Common myeloid progenitor, CD34-positive (primary cell): ENCODE measurements at regions not wholly inside any gene's neighbourhood (a gene's known extent, or its start where the extent isn't known, plus 50 kb on each side); places are given as distances from the start of the nearest gene placed in this dataset.

Experiments
- CTCF ChIA-PET: fragments of 350-600 bp; sonication (Branson Sonifier 250); formaldehyde crosslinking; loops from one replicate; lab custom pipeline; 2021; ENCODE audit warnings: antibody characterized with exemption; lab: Charles Lee
- POLR2A ChIA-PET: fragments of 350-600 bp; sonication (Branson Sonifier 250); formaldehyde crosslinking; loops from one replicate; lab custom pipeline; 2021; ENCODE audit warnings: antibody characterized with exemption; lab: Charles Lee
- DNase-seq, 3 donors: peaks; one replicate each; pipeline versions ENCODE4 v3.0.0 to v3.0.0-alpha.2; 2013
- H3K27ac ChIP-seq, 2 experiments: 1 replicate in 1 of 2; 2 replicates in 1 of 2; pipeline ENCODE4 v1.7.0; 2013; ENCODE audit warnings: inconsistent platforms in 2 of 2, low read length in 2 of 2, mild to moderate bottlenecking in 2 of 2, low read depth in 1 of 2, moderate library complexity in 1 of 2; ENCODE audit not compliant: severe bottlenecking in 2 of 2, insufficient read depth in 1 of 2, poor library complexity in 1 of 2
- H3K27me3 ChIP-seq, 5 experiments: replicated peaks in 2 of 5; 1 replicate in 3 of 5; 2 replicates in 2 of 5; pipeline versions ENCODE4 v1.6.1 to v1.7.0; 2013; ENCODE audit warnings: low read length in 4 of 5, mild to moderate bottlenecking in 2 of 5, moderate library complexity in 2 of 5, inconsistent platforms in 1 of 5; ENCODE audit not compliant: insufficient read depth in 5 of 5, control insufficient read depth in 4 of 5
- H3K36me3 ChIP-seq, 4 experiments: 1 replicate in 2 of 4; 2 replicates in 2 of 4; pipeline versions ENCODE4 v1.6.1 to v1.7.0; 2013; ENCODE audit warnings: low read length in 3 of 4, control low read depth in 1 of 4, mild to moderate bottlenecking in 1 of 4; ENCODE audit not compliant: control insufficient read depth in 4 of 4, insufficient read depth in 4 of 4
- H3K4me1 ChIP-seq, 4 experiments: 1 replicate in 3 of 4; 2 replicates in 1 of 4; pipeline versions ENCODE4 v1.6.1 to v1.7.1; 2013; ENCODE audit warnings: low read length in 3 of 4, mild to moderate bottlenecking in 3 of 4, control low read depth in 1 of 4, inconsistent platforms in 1 of 4, moderate library complexity in 1 of 4; ENCODE audit not compliant: control insufficient read depth in 4 of 4, insufficient read depth in 4 of 4; ENCODE audit errors: control extremely low read depth in 1 of 4
- H3K4me3 ChIP-seq, 7 experiments: 1 replicate in 4 of 7; 2 replicates in 3 of 7; pipeline versions ENCODE4 v1.5.1 to v1.7.0; 2013; ENCODE audit warnings: mild to moderate bottlenecking in 7 of 7, low read length in 6 of 7, moderate library complexity in 6 of 7, inconsistent platforms in 2 of 7, low read depth in 2 of 7, control low read depth in 1 of 7; ENCODE audit not compliant: insufficient read depth in 4 of 7, control insufficient read depth in 1 of 7; ENCODE audit errors: extremely low read depth in 1 of 7
- H3K9me3 ChIP-seq, 5 experiments: 1 replicate in 4 of 5; 2 replicates in 1 of 5; pipeline versions ENCODE4 v1.6.1 to v1.7.1; 2013; ENCODE audit warnings: low read length in 4 of 5, mild to moderate bottlenecking in 2 of 5, inconsistent platforms in 1 of 5, low read depth in 1 of 5, moderate library complexity in 1 of 5; ENCODE audit not compliant: control insufficient read depth in 4 of 5, insufficient read depth in 2 of 5; ENCODE audit errors: control extremely low read depth in 1 of 5
- WGBS: methylation state at CpG from one replicate; pipeline ENCODE4 v1.1.5; 2013; ENCODE audit not compliant: insufficient coverage; 5-methylcytosine and 5-hydroxymethylcytosine counted together

DNA sequence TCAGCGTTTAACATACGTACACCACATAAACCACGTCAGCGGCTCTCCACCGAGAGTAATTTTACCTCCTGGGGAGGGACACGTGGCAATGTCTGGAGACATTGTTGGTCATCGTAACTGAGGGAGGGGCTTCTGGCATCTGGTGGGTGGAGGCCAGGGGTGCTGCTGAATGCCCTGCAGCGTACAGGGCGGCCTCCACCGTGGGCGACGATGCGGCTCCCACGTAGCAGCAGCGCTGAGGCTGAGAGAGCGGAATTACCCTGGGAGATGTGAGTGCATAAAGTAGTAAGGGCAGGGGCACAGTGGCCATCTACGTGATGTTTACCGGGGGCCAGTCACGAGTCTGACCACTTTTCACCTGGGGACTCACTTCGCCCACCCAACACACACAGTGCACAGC lies 212.4 kb downstream of the RBFOX3 start:
- DNase-seq: no peak
- CTCF ChIA-PET: no interaction called here
- Histone ChIP-seq H3K4me1 (peaks cover 0 to 11% (median 6%) of the 10 kb centered on the region in 4 experiments), H3K36me3 (no peaks in the 10 kb centered on the region), H3K27me3 (peaks cover 0 to 84% (median 23%) of the 10 kb centered on the region in 5 experiments), H3K4me3 (no peak overlapping the region), H3K27ac (no peak overlapping the region), H3K9me3 (no peaks in the 10 kb centered on the region)
- WGBS: 92% methylated on average over 18 of the region's 20 CpGs
- POLR2A ChIA-PET: no interaction called here

DNA sequence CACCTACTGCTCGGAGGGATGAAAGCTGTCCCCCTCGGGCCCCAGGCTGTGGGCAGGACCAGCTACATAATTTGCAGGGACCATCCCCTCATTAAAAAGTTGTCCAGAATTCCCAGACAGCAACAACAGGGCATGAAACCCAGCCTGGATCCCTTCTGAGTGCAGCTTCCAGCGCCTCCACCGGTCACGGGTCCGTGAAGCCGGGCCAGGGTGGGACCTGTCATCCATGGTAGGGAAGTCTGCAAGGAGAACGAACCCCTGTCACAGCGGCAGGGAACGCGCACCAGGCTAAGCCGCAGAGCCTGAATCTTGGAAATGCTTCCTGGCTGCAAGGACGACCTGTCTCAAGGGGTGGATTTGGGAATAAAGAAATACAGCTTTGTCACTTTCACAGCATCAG lies 214.2 kb downstream of the RBFOX3 start:
- Histone ChIP-seq H3K4me1 (peaks cover 0 to 11% (median 6%) of the 10 kb centered on the region in 4 experiments), H3K36me3 (no peaks in the 10 kb centered on the region), H3K4me3 (no peak overlapping the region), H3K9me3 (peaks cover 0 to 6% (median 0%) of the 10 kb centered on the region in 5 experiments), H3K27me3 (peaks cover 0 to 84% (median 20%) of the 10 kb centered on the region in 5 experiments), H3K27ac (no peak overlapping the region)
- WGBS: 86% methylated on average over 13 of the region's 13 CpGs
- no peak for DNase-seq
- POLR2A ChIA-PET: no interaction called here
- CTCF ChIA-PET: interaction anchor here (0.7 to 10.3 kb wide), 5 partner anchors 8 to 351 kb away, joined by 3 to 136 read pairs (median 4); no protein-coding TSS in a partner anchor

DNA sequence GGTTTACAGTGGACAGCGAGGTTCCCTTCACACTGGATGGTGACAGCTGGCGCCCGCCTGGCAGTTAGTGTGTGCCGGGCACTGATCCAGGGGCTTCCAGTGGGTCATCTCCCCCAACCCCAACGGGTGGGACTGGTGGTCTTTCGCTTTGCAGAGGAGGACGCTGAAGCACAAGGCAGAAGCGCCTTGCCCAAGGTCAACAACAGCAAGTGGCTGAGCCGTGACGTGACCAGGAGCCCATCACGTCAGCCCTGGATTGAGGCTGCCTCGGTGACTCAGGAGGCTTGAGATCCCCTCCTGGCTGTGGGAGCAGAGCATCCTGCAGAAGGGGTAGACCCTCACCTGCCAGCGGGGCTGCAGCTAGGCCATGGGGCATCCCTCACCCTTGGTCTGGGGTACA lies 215.3 kb downstream of the RBFOX3 start:
- Histone ChIP-seq H3K27ac (no peak overlapping the region), H3K4me3 (no peak overlapping the region), H3K36me3 (no peaks in the 10 kb centered on the region), H3K27me3 (peaks cover 0 to 89% (median 16%) of the 10 kb centered on the region in 5 experiments), H3K9me3 (peaks cover 0 to 6% (median 0%) of the 10 kb centered on the region in 5 experiments), H3K4me1 (peaks cover 0 to under 1% (median under 1%) of the 10 kb centered on the region in 4 experiments)
- DNase-seq: no peak
- 90% methylated on average over 13 of the region's 13 CpGs for WGBS
- CTCF ChIA-PET: interaction anchor here (1.4 to 10.3 kb wide), 6 partner anchors 10 to 350 kb away, joined by 3 to 136 read pairs (median 8); no protein-coding TSS in a partner anchor
- POLR2A ChIA-PET: no interaction called here

DNA sequence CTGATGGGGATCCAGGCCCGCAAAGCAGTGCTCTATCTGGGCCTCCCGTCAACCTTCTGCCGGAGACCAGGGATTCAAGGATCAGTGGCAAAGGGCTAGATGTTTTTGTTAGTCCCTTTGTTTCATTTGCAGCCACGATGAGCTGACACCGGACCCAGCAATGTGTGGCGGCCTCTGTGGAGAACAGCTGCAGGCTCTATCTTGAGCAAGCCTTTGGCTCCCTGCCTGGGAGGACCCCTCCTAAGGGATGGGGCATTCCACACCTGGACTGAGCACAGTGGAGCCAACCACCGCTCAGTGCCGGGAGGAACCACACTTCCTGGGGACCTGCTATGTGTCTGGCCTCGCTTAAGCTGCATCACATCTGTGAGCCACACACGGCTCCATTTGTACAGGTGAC lies 215.8 kb downstream of the RBFOX3 start:
- H3K27ac ChIP-seq: no peak overlapping the region
- H3K4me1 ChIP-seq: no peaks in the 10 kb centered on the region
- CTCF ChIA-PET: interaction anchor here (1.4 to 10.3 kb wide), 5 partner anchors 10 to 330 kb away, joined by 3 to 136 read pairs (median 9); no protein-coding TSS in a partner anchor
- no peak overlapping the region for H3K4me3 ChIP-seq
- WGBS: 88% methylated on average over 10 of the region's 10 CpGs
- peaks cover 0 to 88% (median 12%) of the 10 kb centered on the region in 5 experiments for H3K27me3 ChIP-seq
- POLR2A ChIA-PET: no interaction called here
- DNase-seq: no peak
- H3K9me3 ChIP-seq: peaks cover 0 to 6% (median 0%) of the 10 kb centered on the region in 5 experiments
- no peaks in the 10 kb centered on the region for H3K36me3 ChIP-seq

DNA sequence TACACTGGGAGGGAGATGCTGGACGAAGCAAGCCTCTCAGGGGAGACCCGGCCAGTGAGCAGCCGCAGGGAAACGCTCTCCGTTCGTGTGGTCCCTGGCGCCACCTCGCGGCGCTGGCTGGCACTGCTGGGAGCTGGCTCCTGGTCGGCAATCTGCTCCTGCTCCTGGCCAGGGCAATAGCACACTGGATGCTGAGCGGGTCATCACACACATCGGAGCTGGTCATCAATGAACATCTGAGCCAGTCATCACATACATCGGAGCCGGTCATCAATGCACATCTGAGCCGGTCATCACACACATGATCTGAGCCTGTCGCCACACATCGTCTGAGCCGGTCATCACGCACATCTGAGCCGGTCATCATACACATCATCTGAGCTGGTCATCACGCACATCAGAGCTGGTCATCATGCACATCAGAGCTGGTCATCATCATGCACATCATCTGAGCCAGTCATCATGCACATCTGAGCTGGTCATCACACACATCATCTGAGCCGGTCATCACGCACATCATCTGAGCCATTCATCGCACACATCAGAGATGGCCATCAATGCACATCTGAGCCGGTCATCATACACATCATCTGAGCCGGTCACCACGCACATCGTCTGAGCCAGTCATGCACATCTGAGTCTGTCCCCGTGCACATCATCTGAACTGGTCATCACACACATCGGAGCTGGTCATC lies 217.3 kb downstream of the RBFOX3 start:
- Histone ChIP-seq H3K4me1 (no peaks in the 10 kb centered on the region), H3K27me3 (peaks cover 0 to 88% (median 6%) of the 10 kb centered on the region in 5 experiments), H3K36me3 (no peaks in the 10 kb centered on the region), H3K27ac (no peak overlapping the region), H3K4me3 (no peak overlapping the region), H3K9me3 (peaks cover 0 to 6% (median 0%) of the 10 kb centered on the region in 5 experiments)
- ChIA-PET POLR2A (interaction anchor here (0.7 kb wide), 1 partner anchor 306 kb away, joined by 3 read pairs; no protein-coding TSS in a partner anchor), CTCF (interaction anchor here (0.9 to 10.3 kb wide), 11 partner anchors 12 to 348 kb away, joined by 3 to 136 read pairs (median 6); no protein-coding TSS in a partner anchor)
- DNase-seq: peak; percentile 44 to 73 (median 60)
- 51% methylated on average over 31 of the region's 31 CpGs for WGBS

DNA sequence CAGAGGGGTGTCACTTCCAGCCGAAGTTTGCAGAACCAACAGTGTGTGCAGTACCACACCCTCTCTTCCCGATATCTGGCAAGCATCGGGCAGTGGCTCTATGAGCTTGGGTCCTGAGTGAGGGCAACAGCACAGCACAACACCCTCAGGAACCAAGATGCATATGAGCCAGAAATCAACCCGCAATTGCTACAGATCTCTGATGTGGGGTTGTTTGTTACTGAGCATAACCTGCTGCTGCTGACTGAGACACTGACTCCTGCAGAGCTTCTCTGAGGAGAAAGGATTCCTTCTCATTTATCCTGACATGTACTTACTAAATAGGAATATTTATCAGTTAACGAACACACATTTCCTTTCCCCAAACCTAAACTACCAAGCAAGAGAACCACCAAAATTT lies 218.3 kb downstream of the RBFOX3 start:
- POLR2A ChIA-PET: interaction anchor here (0.7 kb wide), 1 partner anchor 305 kb away, joined by 3 read pairs; no protein-coding TSS in a partner anchor
- WGBS: 90% methylated on average over 4 of the region's 5 CpGs
- H3K9me3 ChIP-seq: peaks cover 0 to 6% (median 0%) of the 10 kb centered on the region in 5 experiments
- H3K4me1 ChIP-seq: no peaks in the 10 kb centered on the region
- H3K4me3 ChIP-seq: no peak overlapping the region
- no peak for DNase-seq
- H3K36me3 ChIP-seq: no peaks in the 10 kb centered on the region
- no peak overlapping the region for H3K27ac ChIP-seq
- peaks cover 0 to 88% (median 9%) of the 10 kb centered on the region in 5 experiments for H3K27me3 ChIP-seq
- CTCF ChIA-PET: interaction anchor here (1.0 to 10.3 kb wide), 19 partner anchors 9 to 365 kb away, joined by 3 to 136 read pairs (median 4); no protein-coding TSS in a partner anchor
